Lower lobe of right lung (tissue), 2 donors: ENCODE measurements at regions not wholly inside any gene's neighbourhood (a gene's known extent, or its start where the extent isn't known, plus 50 kb on each side); places are given as distances from the start of the nearest gene placed in this dataset.

Experiments used
- ATAC-seq, 2 donors: fragments of 200-7000 bp; cut with Tn5 transposase; one replicate each; pipeline ENCODE4 v1.9.1; 2020 to 2022; ENCODE audit warnings: mild to moderate bottlenecking in 2 of 2, moderate library complexity in 2 of 2
- DNase-seq: peaks from one replicate; pipeline ENCODE4 v3.0.0-alpha.2; 2020
- H3K27ac ChIP-seq: fragments of 200-600 bp; one replicate; pipeline ENCODE4 v1.8.0; 2022
- H3K27me3 ChIP-seq: fragments of 200-600 bp; one replicate; pipeline ENCODE4 v1.8.0; 2022; ENCODE audit warnings: low read depth
- H3K36me3 ChIP-seq: fragments of 200-600 bp; one replicate; pipeline ENCODE4 v1.8.0; 2022; ENCODE audit warnings: mild to moderate bottlenecking
- H3K4me1 ChIP-seq: fragments of 200-600 bp; one replicate; pipeline ENCODE4 v1.8.0; 2022
- H3K4me3 ChIP-seq: fragments of 200-600 bp; one replicate; pipeline ENCODE4 v1.8.0; 2022; ENCODE audit warnings: mild to moderate bottlenecking
- H3K9me3 ChIP-seq: fragments of 200-600 bp; one replicate; pipeline ENCODE4 v1.8.0; 2022
- CTCF ChIP-seq: fragments of 200-600 bp; IDR thresholded peaks from one replicate; pipeline ENCODE4 v1.8.0; 2022; ENCODE audit warnings: antibody characterized with exemption, mild to moderate bottlenecking
- intact Hi-C: fragments of 100-400 bp; cut with DNase I; formaldehyde crosslinking; loops from one replicate; pipeline ENCODE4 v1.11.0; 2022
- donor health status: DM: no; HTN: yes; CAD: no; lungs with severe emphysema.

- no peak for TF ChIP-seq CTCF
- DNase-seq (no peak), ATAC-seq (no peak)
- H3K4me3 ChIP-seq = no peak overlapping the region
- H3K27me3 ChIP-seq = no peaks in the 10 kb centered on the region
- H3K36me3 ChIP-seq = no peaks in the 10 kb centered on the region
- no peak overlapping the region for H3K27ac ChIP-seq
- intact Hi-C loops = no loop called here
- H3K4me1 ChIP-seq = no peaks in the 10 kb centered on the region
- H3K9me3 ChIP-seq = peaks cover 27% of the 10 kb centered on the region
These were observed 405.0 kb upstream of the GHITM start for GRCh38 chr10:83734278-83734677.

GRCh38 chr10:83736008-83736407 is 403.3 kb upstream of the GHITM start:
- Histone ChIP-seq H3K27me3 (no peaks in the 10 kb centered on the region), H3K36me3 (no peaks in the 10 kb centered on the region), H3K9me3 (peaks cover 27% of the 10 kb centered on the region), H3K4me1 (no peaks in the 10 kb centered on the region), H3K27ac (no peak overlapping the region), H3K4me3 (no peak overlapping the region)
- no peak for ATAC-seq
- no peak for DNase-seq
- intact Hi-C loops = no loop called here
- TF ChIP-seq CTCF = no peak

GRCh38 chr10:83750604-83751003 is 388.7 kb upstream of the GHITM start:
- no peak overlapping the region for H3K4me3 ChIP-seq
- no peak overlapping the region for H3K27ac ChIP-seq
- no peaks in the 10 kb centered on the region for H3K36me3 ChIP-seq
- H3K4me1 ChIP-seq = no peaks in the 10 kb centered on the region
- peaks cover 45% of the 10 kb centered on the region for H3K9me3 ChIP-seq
- ATAC-seq = no peak
- intact Hi-C loops = no loop called here
- no peak for DNase-seq
- H3K27me3 ChIP-seq = no peaks in the 10 kb centered on the region
- TF ChIP-seq CTCF = no peak

GRCh38 chr10:83753490-83753889 is 385.8 kb upstream of the GHITM start:
- intact Hi-C loops = no loop called here
- H3K4me1 ChIP-seq = no peaks in the 10 kb centered on the region
- H3K4me3 ChIP-seq = no peak overlapping the region
- DNase-seq (no peak), ATAC-seq (no peak)
- no peak for TF ChIP-seq CTCF
- peaks cover 45% of the 10 kb centered on the region for H3K9me3 ChIP-seq
- no peak overlapping the region for H3K27ac ChIP-seq
- no peaks in the 10 kb centered on the region for H3K36me3 ChIP-seq
- no peaks in the 10 kb centered on the region for H3K27me3 ChIP-seq

GRCh38 chr10:83754857-83755256 is 384.5 kb upstream of the GHITM start:
- Histone ChIP-seq H3K27me3 (no peaks in the 10 kb centered on the region), H3K27ac (no peak overlapping the region), H3K4me1 (no peaks in the 10 kb centered on the region), H3K4me3 (no peak overlapping the region), H3K36me3 (no peaks in the 10 kb centered on the region), H3K9me3 (peaks cover 40% of the 10 kb centered on the region)
- no peak for DNase-seq
- no peak for ATAC-seq
- intact Hi-C loops = no loop called here
- no peak for TF ChIP-seq CTCF

- no peak for DNase-seq
- Histone ChIP-seq H3K4me1 (no peaks in the 10 kb centered on the region), H3K36me3 (no peaks in the 10 kb centered on the region), H3K4me3 (no peak overlapping the region), H3K27me3 (no peaks in the 10 kb centered on the region), H3K9me3 (no peaks in the 10 kb centered on the region), H3K27ac (no peak overlapping the region)
- ATAC-seq = no peak
- no peak for TF ChIP-seq CTCF
- intact Hi-C loops = no loop called here
These were observed 379.2 kb upstream of the GHITM start for GRCh38 chr10:83760142-83760541.
